Ascending aorta (tissue), 2 donors: ENCODE measurements at regions not wholly inside any gene's neighbourhood (a gene's known extent, or its start where the extent isn't known, plus 50 kb on each side); places are given as distances from the start of the nearest gene placed in this dataset.
"Not testable (repeated sequence)": the region's sequence is repeated elsewhere in the genome, so short reads cannot be mapped to it uniquely, and the experiment has no call there.

Experiments used
- DNase-seq, 2 donors: peaks; one replicate each; pipeline ENCODE4 v3.0.0-alpha.2; 2019; ENCODE audit warnings: low spot score in 2 of 2
- H3K27ac ChIP-seq, 2 donors: fragments of 200-600 bp; sonication (generic); one replicate each; pipeline ENCODE4 v1.5.1; 2016 to 2017; ENCODE audit warnings: mild to moderate bottlenecking in 1 of 2
- H3K27me3 ChIP-seq: fragments of 200-600 bp; sonication (generic); one replicate; pipeline ENCODE4 v1.5.1; 2017
- H3K36me3 ChIP-seq, 2 donors: fragments of 200-600 bp; sonication (generic); one replicate each; pipeline ENCODE4 v1.5.1; 2016
- H3K4me1 ChIP-seq, 2 donors: fragments of 200-600 bp; sonication (generic); one replicate each; pipeline ENCODE4 v1.5.1; 2016 to 2017; ENCODE audit warnings: mild to moderate bottlenecking in 1 of 2
- H3K4me3 ChIP-seq, 2 donors: fragments of 200-600 bp; sonication (generic); one replicate each; pipeline ENCODE4 v1.5.1; 2016 to 2017; ENCODE audit warnings: mild to moderate bottlenecking in 1 of 2
- H3K9me3 ChIP-seq, 2 donors: fragments of 200-600 bp; sonication (generic); one replicate each; pipeline ENCODE4 v1.5.1; 2016
- CTCF ChIP-seq, 3 experiments: fragments of 200-600 bp in 2 of 3; fragments of 450-650 bp in 1 of 3; sonication (generic) in 2 of 3; IDR thresholded peaks; one replicate each; pipeline ENCODE4 v1.5.1; 2016 to 2019; ENCODE audit warnings: antibody characterized with exemption in 3 of 3, mild to moderate bottlenecking in 1 of 3, moderate library complexity in 1 of 3
- intact Hi-C: fragments of 100-400 bp; cut with DNase I; formaldehyde crosslinking; loops from one replicate; pipeline ENCODE4 v1.15.1; 2023

DNA sequence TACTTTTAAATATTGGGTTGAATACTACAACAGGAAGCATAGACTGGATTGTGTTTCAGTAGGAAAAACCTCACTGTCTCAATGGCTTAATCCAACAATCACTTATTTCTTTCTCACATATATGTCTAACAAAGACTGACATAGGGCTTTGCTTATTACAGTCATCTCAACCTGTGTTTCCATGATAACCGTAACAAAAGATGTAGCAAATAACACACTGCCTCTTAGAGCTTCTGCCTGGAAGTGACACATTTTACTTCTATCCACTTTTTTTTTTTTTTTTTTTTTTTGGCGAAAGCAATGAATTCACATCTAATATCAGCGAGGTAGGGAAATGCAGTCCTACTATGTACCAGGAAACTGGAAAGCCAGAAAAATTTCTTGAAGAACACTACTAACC, 204.9 kb upstream of the CDKN2B start:
- H3K4me1 ChIP-seq = no peaks in the 10 kb centered on the region
- H3K36me3 ChIP-seq = no peaks in the 10 kb centered on the region
- no peak for TF ChIP-seq CTCF (IDR thresholded peaks at IDR 0.05)
- no peaks in the 10 kb centered on the region for H3K9me3 ChIP-seq
- intact Hi-C loops = no loop called here
- H3K4me3 ChIP-seq = no peak overlapping the region
- DNase-seq = no peak
- H3K27ac ChIP-seq = no peak overlapping the region
- H3K27me3 ChIP-seq = no peaks in the 10 kb centered on the region

GRCh38 chr9:22214497-22215031, 205.5 kb upstream of the CDKN2B start:
- H3K27ac ChIP-seq = no peak overlapping the region
- intact Hi-C loops = no loop called here
- no peaks in the 10 kb centered on the region for H3K4me1 ChIP-seq

GRCh38 chr9:22215521-22215920, 206.4 kb upstream of the CDKN2B start:
- intact Hi-C loops = no loop called here
- Histone ChIP-seq H3K9me3 (no peaks in the 10 kb centered on the region), H3K27ac (no peak overlapping the region), H3K4me3 (no peak overlapping the region), H3K36me3 (no peaks in the 10 kb centered on the region), H3K4me1 (no peaks in the 10 kb centered on the region), H3K27me3 (no peaks in the 10 kb centered on the region)
- no peak for DNase-seq
- no peak for TF ChIP-seq CTCF (IDR thresholded peaks at IDR 0.05)

More at GRCh38 chr9:22214497-22215031, 205.5 kb upstream of the CDKN2B start:
- TF ChIP-seq CTCF (IDR thresholded peaks at IDR 0.05) = no peak
- Histone ChIP-seq H3K9me3 (no peaks in the 10 kb centered on the region), H3K4me3 (no peak overlapping the region), H3K36me3 (no peaks in the 10 kb centered on the region), H3K27me3 (no peaks in the 10 kb centered on the region)
- no peak for DNase-seq

DNA sequence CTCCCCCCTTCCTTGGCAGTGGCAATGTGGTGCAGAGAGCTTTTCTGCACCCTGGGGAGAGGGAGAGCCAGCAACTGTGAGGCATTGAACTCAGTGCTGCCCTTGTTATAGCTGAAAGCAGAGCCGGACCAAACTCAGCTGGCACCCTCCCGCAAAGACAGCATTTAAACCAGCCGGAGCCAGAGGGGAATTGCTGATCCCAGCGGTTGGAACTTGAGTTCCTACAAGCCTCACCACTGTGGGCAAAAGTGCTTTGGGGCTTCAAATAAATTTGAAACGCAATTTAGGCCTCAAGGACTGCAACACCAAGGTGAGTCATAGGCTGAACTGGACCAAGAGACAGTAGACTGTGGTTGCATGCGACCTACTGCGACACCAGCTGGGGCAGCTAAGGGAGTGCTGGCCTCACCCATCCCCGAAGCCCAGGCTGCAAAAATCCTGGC, 207.6 kb upstream of the CDKN2B start:
- TF ChIP-seq CTCF (IDR thresholded peaks at IDR 0.05) = no peak
- no peak overlapping the region for H3K27ac ChIP-seq
- H3K9me3 ChIP-seq = no peaks in the 10 kb centered on the region
- intact Hi-C loops = no loop called here
- no peaks in the 10 kb centered on the region for H3K4me1 ChIP-seq
- no peak overlapping the region for H3K4me3 ChIP-seq
- no peaks in the 10 kb centered on the region for H3K36me3 ChIP-seq
- no peak for DNase-seq
- no peaks in the 10 kb centered on the region for H3K27me3 ChIP-seq

- Histone ChIP-seq H3K36me3 (no peaks in the 10 kb centered on the region), H3K4me3 (no peak overlapping the region), H3K9me3 (no peaks in the 10 kb centered on the region), H3K4me1 (no peaks in the 10 kb centered on the region), H3K27ac (no peak overlapping the region), H3K27me3 (no peaks in the 10 kb centered on the region)
- no peak for TF ChIP-seq CTCF (IDR thresholded peaks at IDR 0.05)
- intact Hi-C loops = no loop called here
- DNase-seq = no peak
Measured at GRCh38 chr9:22217254-22217653, 208.1 kb upstream of the CDKN2B start.

DNA sequence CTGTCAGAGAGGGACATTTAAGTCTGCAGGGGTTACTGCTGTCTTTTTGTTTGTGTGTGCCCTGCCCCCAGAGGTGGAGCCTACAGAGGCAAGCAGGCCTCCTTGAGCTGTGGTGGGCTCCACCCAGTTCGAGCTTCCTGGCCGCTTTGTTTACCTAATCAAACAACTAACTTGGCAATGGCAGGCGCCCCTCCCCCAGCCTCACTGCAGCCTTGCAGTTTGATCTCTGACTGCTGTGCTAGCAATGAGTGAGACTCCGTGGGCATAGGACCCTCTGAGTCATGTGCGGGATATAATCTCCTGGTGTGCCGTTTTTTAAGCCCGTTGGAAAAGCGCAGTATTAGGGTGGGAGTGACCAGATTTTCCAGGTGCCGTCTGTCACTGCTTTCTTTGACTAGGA, 216.8 kb upstream of the CDKN2B start:
- H3K4me1 ChIP-seq, H3K4me3 ChIP-seq, DNase-seq, H3K36me3 ChIP-seq, intact Hi-C loops, H3K9me3 ChIP-seq, H3K27me3 ChIP-seq, H3K27ac ChIP-seq: not testable (repeated sequence)
